ENCODE measurements at regions not wholly inside any gene's neighbourhood (a gene's known extent, or its start where the extent isn't known, plus 50 kb on each side); places are given as distances from the start of the nearest gene placed in this dataset.

- ChIA-PET CTCF (no interaction called here), RAD21 (ENCODE audit: low non-redundant PET in 1 of 2, low total read pairs in 2 of 2, uncharacterized antibody in 2 of 2, unreplicated experiment in 2 of 2) (no interaction called here), POLR2A (no interaction called here)
- Histone ChIP-seq H3K9ac (ENCODE audit: low read length) (no peak overlapping the region), H3K4me1 (ENCODE audit: control insufficient read depth in 1 of 2, insufficient read depth in 2 of 2, low read length in 2 of 2) (no peaks in the 10 kb centered on the region), H3K27ac (ENCODE audit: low read depth, low read length) (no peak overlapping the region), H4K20me1 (ENCODE audit: insufficient read depth) (no peaks in the 10 kb centered on the region), H2AFZ (ENCODE audit: low read depth, low read length, poor library complexity, severe bottlenecking) (no peak overlapping the region), H3K4me3 (replicated peaks in 1 of 2; ENCODE audit: low read depth in 1 of 2, low read length in 2 of 2) (no peak overlapping the region), H3K36me3 (ENCODE audit: control insufficient read depth in 1 of 2, insufficient read depth in 2 of 2, low read length in 2 of 2) (no peaks in the 10 kb centered on the region), H3K27me3 (ENCODE audit: insufficient read depth, low read length) (no peaks in the 10 kb centered on the region), H3K79me2 (ENCODE audit: insufficient read depth, low read length) (no peaks in the 10 kb centered on the region), H3K9me3 (ENCODE audit: control insufficient read depth in 1 of 2, insufficient read depth in 1 of 2, low read depth in 1 of 2, low read length in 2 of 2) (no peaks in the 10 kb centered on the region), H3K9me2 (ENCODE audit: insufficient read depth) (no peaks in the 10 kb centered on the region), H3K4me2 (ENCODE audit: low read length) (no peak overlapping the region)
- DNase-seq (ENCODE audit: low read depth, low spot score) (no peak), ATAC-seq (no peak)
- BruUV-seq (replicated peaks): no TSS peak
- intact Hi-C loops (cut with micrococcal nuclease): no loop called here
- TF ChIP-seq YY1 (IDR thresholded peaks at IDR 0.05; ENCODE audit: extremely low read depth, insufficient replicate concordance, low read depth, low read length): no peak
- TF ChIP-seq EGR1 (IDR thresholded peaks at IDR 0.05; ENCODE audit: low read depth): no peak
- TF ChIP-seq CBX3 (IDR thresholded peaks at IDR 0.05; ENCODE audit: low read depth): no peak
- no peak for TF ChIP-seq FOSL1 (IDR thresholded peaks at IDR 0.05; ENCODE audit: low read depth)
- TF ChIP-seq CTCF (IDR thresholded peaks at IDR 0.05 in 2 of 3, conservative IDR thresholded peaks at IDR 0.05 in 1 of 3; ENCODE audit: borderline replicate concordance in 1 of 3, insufficient read depth in 1 of 3, low read depth in 2 of 3, low read length in 2 of 3): no peak
- TF ChIP-seq CEBPB (IDR thresholded peaks at IDR 0.05; ENCODE audit: low read depth): no peak
- TF ChIP-seq EZH2phosphoT487 (IDR thresholded peaks at IDR 0.05; ENCODE audit: borderline replicate concordance): no peak
- no peak for TF ChIP-seq SP1 (IDR thresholded peaks at IDR 0.05; ENCODE audit: low read depth)
- no peak for TF ChIP-seq JUND (IDR thresholded peaks at IDR 0.05)
- TF ChIP-seq ZFX (IDR thresholded peaks at IDR 0.05): no peak
- no peak for TF ChIP-seq POLR2AphosphoS5 (IDR thresholded peaks at IDR 0.05; ENCODE audit: low read depth, low read length)
- no peak for TF ChIP-seq RAD21 (IDR thresholded peaks at IDR 0.05; ENCODE audit: low read depth)
- no peak for TF ChIP-seq MAX (IDR thresholded peaks at IDR 0.05)
- TF ChIP-seq TCF7L2 (IDR thresholded peaks at IDR 0.05; ENCODE audit: borderline replicate concordance, extremely low read depth, insufficient read depth, insufficient read length): no peak
Measured at GRCh38 chr15:35993196-35993595, 447.2 kb upstream of the DPH6 start.

Data from HCT116 (cell line).